GM19023 (cell line): ENCODE measurements at regions not wholly inside any gene's neighbourhood (a gene's known extent, or its start where the extent isn't known, plus 50 kb on each side); places are given as distances from the start of the nearest gene placed in this dataset.

Experiments used
- ATAC-seq: cut with Tn5 transposase; IDR thresholded peaks from one replicate; pipeline ENCODE4 v1.9.1; 2021; ENCODE audit warnings: mild to moderate bottlenecking, moderate library complexity; ENCODE audit not compliant: unreplicated experiment

DNA sequence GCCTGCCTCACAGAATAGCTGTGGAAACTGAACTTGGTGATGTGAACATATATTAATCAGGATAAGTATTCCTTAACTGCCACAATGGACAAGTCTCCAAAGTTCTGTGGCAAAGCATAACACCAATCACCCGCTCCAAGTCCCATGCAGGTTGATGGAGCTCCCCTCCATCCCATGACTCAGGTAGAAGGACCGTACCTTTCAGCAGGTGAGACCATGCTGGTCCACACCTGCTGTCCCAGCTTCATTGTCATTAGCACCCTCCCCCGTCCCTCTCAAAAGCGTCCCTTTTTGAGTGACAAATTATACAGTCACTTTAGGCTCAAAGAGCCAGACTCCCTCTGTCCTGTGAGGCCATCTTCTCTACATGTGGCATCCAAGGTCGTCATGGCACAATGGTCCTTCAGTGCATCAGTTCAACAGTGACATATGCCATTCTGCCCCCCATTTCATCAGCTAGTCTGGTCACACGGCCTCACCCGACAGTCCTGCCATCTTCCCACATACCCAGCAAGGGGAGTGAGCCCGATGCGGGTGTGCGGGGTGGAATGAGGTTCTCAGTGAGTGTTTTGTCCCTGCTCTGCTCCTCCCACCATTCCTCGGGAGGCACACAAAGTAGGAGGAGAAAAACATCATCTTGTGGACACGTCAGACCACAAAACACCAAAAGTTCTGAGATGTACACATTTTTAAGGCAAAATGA is 136.7 kb upstream of the MYCN start:
- ATAC-seq: no peak

DNA sequence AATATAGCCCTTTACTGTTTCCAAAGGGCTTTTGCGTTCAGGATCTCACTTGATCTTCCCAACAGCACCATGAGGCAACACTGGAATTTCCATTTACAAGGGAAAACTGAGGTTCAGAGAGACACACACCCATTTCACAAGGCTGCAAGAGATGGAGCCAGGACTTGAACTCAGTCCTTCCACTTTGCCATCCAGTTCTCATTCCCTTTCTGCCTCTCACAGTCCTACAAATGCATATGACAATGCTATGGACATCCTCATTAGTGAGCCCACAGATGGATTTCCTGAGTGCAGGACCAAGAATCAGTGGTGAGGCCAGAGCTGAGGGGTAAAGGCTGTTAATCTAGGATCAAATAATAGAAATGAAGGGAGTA is 136.1 kb upstream of the MYCN start:
- no peak for ATAC-seq

DNA sequence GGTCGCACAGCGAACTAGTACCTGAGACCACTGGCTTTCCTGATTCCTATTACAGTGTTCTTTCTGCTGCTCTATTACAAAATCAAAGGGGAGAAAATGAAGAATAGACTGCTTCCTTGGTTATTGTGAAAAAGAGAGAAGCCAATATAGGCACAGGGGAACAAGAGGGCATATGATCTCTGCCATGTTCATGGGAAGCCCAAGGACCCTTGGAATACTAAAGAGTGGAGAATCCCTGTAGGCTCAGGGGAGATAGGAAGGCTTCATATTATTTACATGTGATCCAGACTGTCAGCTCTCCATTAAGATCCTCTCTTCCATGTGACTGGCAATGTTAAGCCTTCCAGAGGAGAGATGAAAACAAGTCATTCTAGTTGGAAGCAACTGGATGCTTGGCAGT is 135.7 kb upstream of the MYCN start:
- ATAC-seq: no peak

DNA sequence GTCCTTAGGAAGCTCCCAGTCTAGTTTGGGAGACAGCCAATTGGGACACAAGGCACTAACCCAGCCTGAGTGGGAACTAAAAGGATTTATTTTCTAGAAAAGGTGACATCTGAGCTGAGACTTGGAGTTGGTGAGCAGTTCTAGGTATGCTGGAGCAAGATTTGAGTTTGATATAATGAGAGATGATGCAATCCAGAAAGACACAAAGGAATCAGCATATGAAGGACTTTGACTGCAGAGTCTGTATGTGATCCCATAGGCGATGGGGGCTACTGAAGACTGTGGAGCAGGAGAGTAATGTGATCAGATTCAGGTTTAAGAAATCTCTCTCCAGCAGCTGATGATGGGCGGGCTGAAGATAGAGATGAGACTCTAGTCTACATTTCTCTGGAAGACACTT is 135.1 kb upstream of the MYCN start:
- ATAC-seq: no peak

DNA sequence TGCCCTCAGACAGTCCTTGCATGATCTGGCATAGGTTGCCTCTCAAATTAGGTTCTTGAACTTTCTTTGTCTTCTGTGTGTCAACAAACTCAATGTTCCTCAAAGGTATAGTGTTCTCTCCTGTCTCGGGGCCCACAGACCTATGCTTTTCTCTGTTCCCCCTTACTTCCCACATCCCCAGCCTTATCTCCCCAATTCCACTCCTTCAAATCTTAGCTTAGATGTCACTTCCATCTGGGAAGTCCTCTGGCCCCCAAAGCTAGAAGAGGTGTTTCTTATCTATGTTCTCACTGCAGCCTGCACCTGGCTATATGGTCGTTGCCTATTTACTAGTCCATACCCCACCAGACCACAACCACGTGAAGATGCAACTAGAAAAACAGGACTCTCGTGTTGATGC is 134.6 kb upstream of the MYCN start:
- no peak for ATAC-seq

DNA sequence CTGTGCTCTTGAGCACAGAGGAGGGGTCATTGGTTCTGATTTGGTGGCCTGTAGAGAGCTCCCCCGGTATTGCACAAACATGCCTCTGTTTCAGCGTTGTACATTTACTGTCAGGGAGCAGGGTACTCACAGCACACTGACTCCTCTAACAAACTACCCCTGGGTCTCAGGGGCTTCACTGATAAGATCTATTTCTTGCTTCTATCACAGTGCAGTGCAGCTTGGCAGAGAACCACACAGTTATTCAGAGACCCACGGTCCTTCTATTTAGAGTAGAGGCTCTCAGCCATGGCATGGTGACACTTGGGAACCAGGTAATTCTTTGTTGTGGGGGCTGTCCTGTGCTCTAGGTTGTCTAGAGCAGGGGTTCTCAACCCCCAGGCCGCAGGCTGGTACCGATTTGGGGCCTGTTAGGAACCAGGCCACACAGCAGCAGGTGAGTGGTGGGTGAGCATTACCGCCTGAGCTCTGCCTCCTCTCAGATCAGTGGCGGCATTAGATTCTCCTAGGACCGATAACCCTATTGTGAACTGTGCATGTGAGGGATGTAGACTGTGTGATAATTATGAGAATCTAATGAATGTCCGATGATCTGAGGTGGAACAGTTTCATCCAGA is 133.4 kb upstream of the MYCN start:
- ATAC-seq: no peak

DNA sequence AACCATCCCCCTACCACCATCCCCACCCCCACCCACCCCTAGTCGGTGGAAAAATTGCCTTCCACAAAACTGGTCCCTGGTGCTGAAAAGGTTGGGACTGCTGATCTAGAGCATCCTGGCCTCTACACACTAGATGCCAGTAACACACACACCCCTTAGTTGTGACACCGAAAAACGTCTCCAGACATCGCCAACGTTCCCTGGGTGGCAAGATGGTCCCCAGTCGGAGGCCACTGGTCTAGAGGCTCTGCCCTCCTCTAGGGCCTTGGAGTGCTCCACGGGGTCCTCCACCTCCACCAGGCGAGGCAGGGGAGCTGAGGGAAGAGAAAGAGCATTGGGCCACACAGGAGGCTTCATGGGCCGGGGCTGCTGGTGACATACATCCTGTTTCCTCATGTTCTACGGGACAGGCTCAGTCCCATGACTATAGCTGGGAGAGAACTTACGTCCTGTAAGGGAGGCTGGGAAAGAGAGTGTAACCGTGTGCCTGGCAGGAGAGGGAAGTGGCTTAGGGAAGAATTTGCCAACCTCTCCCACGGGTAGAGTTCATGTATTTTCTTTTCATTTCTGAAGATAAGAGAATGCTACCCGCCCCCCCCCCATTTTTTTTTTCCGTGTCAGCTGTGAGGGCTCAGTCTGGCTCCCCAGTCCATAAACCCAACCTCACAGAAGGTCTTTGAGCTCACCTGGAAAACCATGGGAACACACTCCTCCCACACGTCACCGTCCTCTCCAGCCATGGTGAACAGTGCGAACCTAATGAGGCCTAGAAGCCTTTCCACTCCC is 132.7 kb upstream of the MYCN start:
- ATAC-seq: no peak

DNA sequence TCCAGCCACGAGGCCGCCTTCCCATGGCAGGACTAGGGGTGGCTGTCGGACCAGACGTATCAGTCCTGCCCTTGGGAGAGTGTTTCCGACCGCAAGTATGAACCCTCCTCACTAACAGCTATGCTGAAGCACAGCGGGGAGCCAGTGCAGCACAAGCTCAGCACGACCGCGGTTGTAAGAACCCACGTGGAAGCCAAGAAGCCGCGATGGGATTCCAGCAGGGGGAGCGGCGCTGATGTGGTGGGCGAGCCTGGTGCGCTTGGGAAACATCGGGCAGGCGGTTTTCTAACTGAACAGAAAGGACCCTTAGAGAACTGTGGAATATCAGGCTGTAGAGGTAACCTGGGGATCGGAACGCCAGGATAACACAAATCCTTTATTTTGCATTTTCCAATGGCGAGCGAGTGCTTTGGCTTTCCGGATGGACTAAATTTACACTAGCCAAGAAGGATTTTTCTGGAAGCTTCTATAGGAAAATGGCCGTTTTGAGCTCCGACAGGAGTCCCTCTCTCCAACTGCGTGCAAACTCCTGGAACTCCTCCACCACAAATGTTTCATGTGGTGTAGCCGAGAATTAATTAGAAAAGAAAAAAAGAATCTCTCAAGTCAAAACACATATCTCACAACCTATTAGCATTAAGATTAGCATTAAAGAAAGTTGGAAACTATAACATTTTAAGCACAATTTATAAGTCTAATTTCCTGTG is 132.0 kb upstream of the MYCN start:
- ATAC-seq: no peak

DNA sequence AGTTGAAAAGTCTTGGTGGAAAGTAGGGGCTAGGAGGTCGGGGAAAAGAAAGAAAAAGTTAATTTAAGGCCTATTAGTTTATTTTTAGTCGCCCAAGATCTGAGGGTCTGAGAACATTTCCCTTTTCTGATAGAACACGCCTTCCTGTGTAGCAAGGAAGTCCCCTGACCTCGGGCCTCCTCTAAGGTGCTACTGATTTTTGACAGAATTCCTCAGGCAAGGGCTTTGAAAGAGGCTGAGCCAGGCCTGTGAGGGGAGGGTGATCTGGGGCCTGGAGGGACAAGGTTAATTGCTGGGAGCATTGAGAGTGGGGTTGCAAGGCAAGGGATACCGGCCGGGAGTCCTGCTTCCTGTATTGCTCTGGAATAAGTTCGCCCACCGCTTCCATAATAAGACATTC is 131.4 kb upstream of the MYCN start:
- no peak for ATAC-seq

DNA sequence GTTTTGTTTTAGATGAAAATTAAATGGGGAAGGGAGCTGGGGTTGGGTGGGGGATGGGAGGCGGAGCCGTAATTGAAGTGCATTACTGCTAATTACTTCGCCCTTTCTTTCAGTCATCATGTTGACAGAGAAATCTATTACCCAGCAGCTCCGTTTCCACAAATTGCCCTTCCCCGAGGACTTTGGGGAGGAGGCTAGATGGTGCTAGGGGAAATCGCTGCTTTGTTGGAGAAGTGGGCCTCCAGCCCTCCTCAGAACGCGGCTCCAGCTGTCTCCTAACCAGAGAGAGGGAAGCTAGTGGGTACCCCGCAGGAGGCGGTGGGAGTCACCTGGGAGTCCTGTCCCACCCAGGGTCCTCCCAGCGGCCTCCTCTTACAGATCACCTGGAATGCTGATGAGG is 130.9 kb upstream of the MYCN start:
- ATAC-seq: no peak

DNA sequence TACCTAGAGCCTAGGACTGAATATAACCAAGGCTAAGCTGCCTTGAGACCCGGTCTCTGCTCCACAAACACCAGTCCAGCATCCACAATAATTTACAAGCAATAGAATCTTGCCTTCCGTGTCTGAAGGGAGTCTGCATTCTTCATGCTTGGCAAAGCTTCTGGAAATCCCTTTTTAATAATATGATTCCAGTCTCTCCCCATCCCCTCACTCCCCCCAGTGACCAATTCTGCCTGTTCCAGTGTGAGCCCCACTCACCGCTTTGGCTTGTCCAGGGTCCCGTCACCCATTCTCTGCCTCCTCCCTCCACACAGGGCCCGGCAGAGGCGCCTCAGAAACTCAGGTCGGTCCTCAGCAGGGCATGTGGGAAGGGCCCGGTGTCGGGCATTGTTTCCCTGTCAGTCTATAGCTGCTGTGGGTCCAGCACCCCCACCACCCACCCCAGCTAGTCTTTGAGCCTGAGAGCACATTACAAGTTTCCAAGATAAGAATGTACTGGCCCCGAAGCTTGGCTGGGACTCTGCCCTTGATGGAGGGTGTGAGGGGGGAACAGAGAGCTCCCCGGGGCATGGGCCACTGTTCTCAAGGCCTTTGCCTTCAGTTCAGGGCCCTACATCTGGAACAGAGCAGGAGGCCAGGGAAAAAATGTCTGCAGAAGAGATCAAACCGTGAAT is 129.7 kb upstream of the MYCN start:
- ATAC-seq: no peak

DNA sequence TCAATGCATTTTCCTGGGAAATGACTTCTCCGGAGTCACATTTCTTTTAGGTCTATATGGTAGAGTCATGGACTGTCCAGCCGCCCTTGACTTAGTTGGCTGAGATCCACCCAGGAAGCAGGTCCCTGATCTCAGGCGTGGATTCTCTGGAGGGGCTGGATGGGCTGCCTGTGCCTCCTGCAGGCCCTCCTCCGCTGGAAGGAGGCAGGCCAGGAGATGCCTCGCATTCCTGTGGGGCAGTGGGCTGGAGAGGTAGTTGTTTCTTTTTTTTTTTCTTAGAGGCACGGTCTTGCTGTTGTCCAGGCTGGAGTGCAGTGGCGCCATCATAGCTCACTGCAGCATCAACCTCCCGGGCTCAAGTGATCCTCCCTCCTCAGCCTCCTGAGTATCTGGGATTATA is 129.0 kb upstream of the MYCN start:
- no peak for ATAC-seq

DNA sequence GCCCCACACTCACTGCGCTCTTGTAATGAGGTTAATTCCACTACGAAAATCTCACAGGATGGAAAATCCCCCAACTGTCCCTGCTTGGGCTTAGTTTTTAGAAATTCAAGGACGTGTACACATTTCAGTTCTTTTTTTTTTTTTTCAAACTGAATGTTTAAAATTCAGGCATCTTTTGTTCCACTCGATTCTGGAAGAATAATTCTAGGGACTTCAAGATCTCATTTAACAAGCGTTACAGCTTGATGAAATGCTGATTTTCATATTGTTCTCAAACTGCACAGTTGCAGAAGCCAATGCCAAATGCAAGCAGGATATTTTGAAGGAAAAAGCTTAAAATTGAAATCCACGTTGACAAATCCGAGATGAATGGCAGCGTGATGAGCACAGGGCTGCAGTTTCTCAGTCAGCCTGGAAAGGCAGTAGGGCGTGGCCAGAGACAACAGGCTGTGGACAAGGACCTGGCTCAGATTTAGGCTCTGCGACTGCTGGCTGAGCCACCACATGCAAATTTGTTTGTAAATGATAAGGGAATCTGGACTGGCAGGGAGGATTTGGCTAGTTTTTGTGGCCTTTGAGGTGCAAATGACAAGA is 128.1 kb upstream of the MYCN start:
- no peak for ATAC-seq

DNA sequence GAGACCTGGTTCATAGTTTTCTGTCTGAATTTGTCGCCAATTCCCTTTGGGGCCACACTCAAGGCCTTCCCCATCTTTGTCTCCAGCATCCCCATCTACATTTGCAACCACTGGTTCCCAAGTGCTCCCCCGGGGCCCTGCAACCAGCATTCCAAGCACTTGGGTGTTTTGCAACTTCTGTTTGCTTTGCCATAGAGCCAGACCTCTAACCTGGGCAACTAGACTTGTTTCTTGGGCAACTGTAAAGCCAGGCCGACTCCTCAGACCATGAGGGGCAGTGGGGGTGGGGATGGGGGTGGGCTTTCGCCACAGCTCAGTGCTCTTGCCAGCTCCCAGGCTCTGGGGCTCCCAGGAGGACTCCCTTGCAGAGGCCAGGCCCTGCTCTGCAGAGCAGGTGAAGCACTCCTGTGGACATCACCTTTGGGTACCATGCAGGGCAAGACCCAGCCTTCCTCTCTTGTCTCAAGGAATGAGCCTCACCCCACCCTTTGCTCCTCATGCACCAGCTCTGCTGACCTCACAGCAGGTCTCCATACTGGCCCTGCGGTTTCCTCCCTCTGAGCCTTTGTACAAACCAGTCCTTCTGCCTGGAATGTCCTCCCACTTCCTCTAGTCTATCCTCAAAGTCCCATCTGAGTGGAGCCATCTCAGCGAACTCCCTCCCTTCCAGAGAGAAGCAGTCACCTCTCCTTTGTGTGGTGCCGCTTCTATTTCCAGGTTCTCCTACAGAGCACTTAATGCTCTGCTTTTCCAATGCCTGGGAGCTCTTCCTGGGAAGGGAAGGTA is 126.7 kb upstream of the MYCN start:
- ATAC-seq: no peak

DNA sequence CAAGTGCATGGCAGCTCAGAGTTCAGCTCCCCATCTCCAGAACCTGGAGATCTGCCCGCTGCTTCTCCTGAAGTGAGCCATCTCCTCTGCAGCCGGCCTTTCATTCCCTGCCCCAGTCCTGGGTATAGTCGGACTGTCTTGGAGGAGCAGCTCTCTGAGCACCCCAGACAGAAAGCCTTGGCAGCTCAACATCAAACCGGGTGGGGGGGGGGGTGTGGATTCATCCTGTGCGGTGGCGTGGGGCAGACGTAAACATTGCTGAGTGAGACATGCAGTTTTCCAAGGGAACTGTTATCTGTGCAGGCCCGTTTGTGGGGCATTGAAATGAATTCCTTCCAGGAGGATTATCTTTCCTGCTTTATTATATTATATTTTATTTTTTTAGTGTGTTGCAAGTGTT is 125.9 kb upstream of the MYCN start:
- ATAC-seq: no peak

DNA sequence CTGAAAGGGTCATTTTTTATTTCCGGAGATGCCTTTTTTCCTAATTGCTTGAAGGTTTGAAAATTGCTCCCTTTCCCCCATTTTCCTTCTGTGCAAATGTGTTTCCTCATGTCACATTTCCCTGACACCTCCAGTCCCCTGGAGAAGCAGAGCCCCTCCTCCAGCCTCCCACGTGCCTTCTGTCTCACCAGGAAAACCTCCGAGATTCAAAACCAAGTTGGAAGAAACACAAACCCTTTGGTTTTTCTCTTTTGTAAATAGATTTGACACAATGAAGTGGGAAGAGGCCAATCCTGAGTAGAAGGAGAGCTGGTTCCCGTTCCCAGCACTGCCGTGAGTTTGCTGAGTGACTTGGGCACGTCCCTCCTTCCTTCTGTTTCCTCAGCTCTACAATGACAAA is 125.4 kb upstream of the MYCN start:
- no peak for ATAC-seq

DNA sequence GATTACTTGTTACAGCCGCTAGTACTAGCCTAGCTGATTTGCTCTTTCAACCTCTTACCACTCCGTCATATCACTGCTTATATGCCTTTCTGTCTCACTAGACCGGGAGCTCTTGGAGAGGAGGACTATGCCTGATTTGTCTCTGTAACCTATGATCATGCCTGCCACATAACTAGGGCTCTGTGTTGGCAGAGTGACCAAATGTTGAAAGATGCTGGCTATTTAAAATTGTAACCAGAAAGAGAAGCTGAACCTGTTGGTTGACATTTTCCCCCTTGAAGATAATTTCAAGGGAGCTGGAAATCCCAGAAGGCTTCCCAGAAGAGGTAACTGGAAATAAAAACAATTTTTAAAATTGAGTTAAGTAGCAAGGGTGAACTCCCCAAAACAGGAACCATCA is 124.1 kb upstream of the MYCN start:
- no peak for ATAC-seq

DNA sequence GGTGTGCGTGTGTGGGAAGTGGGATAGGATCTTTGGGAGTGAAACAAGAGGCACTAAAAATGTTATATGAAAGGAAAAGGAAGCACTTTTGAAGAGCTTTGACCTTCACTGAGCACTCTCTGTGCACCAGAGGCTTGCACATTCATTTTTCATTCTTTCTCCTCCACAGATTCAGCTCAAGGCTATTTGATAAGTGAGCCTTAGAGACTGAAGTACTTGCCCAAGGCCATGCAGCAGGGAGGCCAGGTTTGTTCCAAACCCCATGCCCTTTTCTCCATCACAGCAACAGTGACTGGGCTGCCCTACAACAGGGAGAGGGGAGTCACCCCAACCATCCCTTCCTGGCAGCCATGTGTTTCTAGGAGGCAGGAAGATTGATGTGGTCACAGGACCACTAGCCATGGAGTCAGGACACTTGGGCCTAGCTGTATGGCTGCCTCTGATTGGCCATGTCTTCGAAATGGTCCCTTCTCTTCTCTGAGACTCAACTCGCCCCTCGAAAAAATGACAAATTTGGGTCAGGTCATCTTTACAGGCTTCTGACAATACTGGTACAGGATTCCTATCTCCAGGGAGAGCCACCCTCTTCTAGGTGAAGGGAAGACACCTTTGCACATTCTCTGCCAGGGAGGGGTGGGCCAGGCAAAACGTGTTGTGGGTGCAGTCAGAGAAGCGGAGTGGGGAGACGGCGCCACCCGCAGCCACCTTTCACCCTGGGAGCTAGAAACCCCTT is 123.5 kb upstream of the MYCN start:
- no peak for ATAC-seq

DNA sequence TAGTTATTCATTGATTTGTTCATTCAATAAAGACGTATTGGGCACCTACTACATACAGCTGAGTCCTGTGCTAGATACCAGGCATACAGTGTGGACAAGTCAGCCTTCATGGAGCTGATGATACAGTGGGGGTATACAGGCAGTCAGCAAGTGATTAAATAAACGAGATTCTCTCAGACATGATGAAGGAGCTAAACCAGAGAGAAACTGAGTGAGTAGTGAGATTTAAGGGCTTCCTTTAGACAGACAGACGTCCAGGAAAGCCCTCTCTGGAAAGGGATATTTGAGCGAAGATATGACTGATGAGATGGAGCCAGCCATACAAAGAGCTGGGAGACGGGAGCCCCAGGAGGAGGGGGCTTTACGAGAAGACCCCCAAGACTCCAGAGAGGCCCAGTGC is 122.6 kb upstream of the MYCN start:
- no peak for ATAC-seq
